K562 (cell line): ENCODE measurements at regions not wholly inside any gene's neighbourhood (a gene's known extent, or its start where the extent isn't known, plus 50 kb on each side); places are given as distances from the start of the nearest gene placed in this dataset.
"Not testable (repeated sequence)": the region's sequence is repeated elsewhere in the genome, so short reads cannot be mapped to it uniquely, and the experiment has no call there.

Source experiments
- ATAC-seq: fragments of 200-7000 bp; cut with Tn5 transposase; 3 replicates; pipeline ENCODE4 v1.9.1; 2020; ENCODE audit warnings: moderate library complexity
- BruUV-seq: library from RNA; stranded (reverse); fragments of 400-500 nt; replicated peaks from 2 replicates; lab custom pipeline; 2021; lab: Mats Ljungman, UMichigan
- CTCF ChIA-PET: fragments of 300-600 bp; formaldehyde crosslinking; extraction: SDS; loops from one replicate; lab custom pipeline; 2021; ENCODE audit warnings: low intra/inter-chr PET ratio; lab: Yijun Ruan, JAX
- POLR2A ChIA-PET: fragments of 300-600, 350-650 bp; sonication (Branson Sonifier 250); formaldehyde crosslinking; extraction: SDS; loops from one replicate; lab custom pipeline; 2021; ENCODE audit warnings: antibody characterized with exemption, inconsistent platforms; lab: Yijun Ruan, JAX
- DNase-seq, 4 experiments: peaks; one replicate each; pipeline versions ENCODE4 v3.0.0 to v3.0.0-alpha.2; 2011 to 2018; ENCODE audit warnings: low spot score in 3 of 4, mixed read lengths in 3 of 4; ENCODE audit errors: extremely low read depth in 1 of 4
- FAIRE-seq: peaks from 2 replicates; lab custom pipeline; 2011; peaks lifted over from hg19 to GRCh38; lab: Jason Lieb, UNC
- H2AFZ ChIP-seq: 2 replicates; pipeline ENCODE4 v1.6.0; 2011; ENCODE audit warnings: low read depth, low read length, control low read depth, inconsistent platforms
- H3K27ac ChIP-seq: fragments of 200-600 bp; 3 replicates; pipeline ENCODE4 v1.8.0; 2011; ENCODE audit warnings: low read depth, mild to moderate bottlenecking, control low read depth, inconsistent platforms, low read length, moderate library complexity, mixed read lengths; ENCODE audit errors: extremely low read depth
- H3K27me3 ChIP-seq, 2 experiments: fragments of 300-600 bp in 1 of 2; 2 replicates in 1 of 2; 3 replicates in 1 of 2; pipeline versions ENCODE4 v1.6.0 to v1.8.0; 2011; ENCODE audit warnings: inconsistent platforms in 2 of 2, low read length in 2 of 2, mild to moderate bottlenecking in 1 of 2, mixed read lengths in 1 of 2, moderate library complexity in 1 of 2; ENCODE audit not compliant: control insufficient read depth in 2 of 2, insufficient read depth in 2 of 2
- H3K36me3 ChIP-seq: fragments of 300-600 bp; 3 replicates; pipeline ENCODE4 v1.8.0; 2011; ENCODE audit warnings: mild to moderate bottlenecking, low read length, inconsistent platforms; ENCODE audit not compliant: control insufficient read depth, insufficient read depth
- H3K4me1 ChIP-seq, 2 experiments: fragments of 200-600 bp in 1 of 2; replicated peaks in 1 of 2; 2 replicates in 1 of 2; 3 replicates in 1 of 2; pipeline versions ENCODE4 v1.5.1 to v1.8.0; 2011; ENCODE audit warnings: inconsistent platforms in 2 of 2, low read length in 2 of 2, mild to moderate bottlenecking in 1 of 2, mixed read lengths in 1 of 2, moderate library complexity in 1 of 2; ENCODE audit not compliant: control insufficient read depth in 2 of 2, insufficient read depth in 2 of 2
- H3K4me2 ChIP-seq: 2 replicates; pipeline ENCODE4 v1.6.1; 2011; ENCODE audit warnings: low read length, control low read depth, inconsistent platforms, mixed read lengths; ENCODE audit not compliant: insufficient read depth
- H3K4me3 ChIP-seq: fragments of 200-600 bp; sonication (generic), shearing (Covaris generic); 2 replicates; pipeline ENCODE4 v1.5.1; 2016; ENCODE audit warnings: control low read depth, inconsistent platforms
- H3K79me2 ChIP-seq: fragments of 200-600 bp; 3 replicates; pipeline ENCODE4 v1.8.0; 2011; ENCODE audit warnings: low read length, inconsistent platforms; ENCODE audit not compliant: control insufficient read depth, insufficient read depth
- H3K9ac ChIP-seq, 2 experiments: 2 replicates each; pipeline versions ENCODE4 v1.6.0 to v1.6.1; 2011; ENCODE audit warnings: low read depth in 2 of 2, low read length in 2 of 2, control low read depth in 1 of 2, inconsistent platforms in 1 of 2, mild to moderate bottlenecking in 1 of 2, mixed read lengths in 1 of 2; ENCODE audit not compliant: insufficient read depth in 1 of 2
- H3K9me1 ChIP-seq: one replicate; pipeline ENCODE4 v1.6.0; 2011; ENCODE audit warnings: inconsistent platforms, mild to moderate bottlenecking, low read length, moderate library complexity; ENCODE audit not compliant: control insufficient read depth, insufficient read depth
- H3K9me3 ChIP-seq: replicated peaks from 2 replicates; pipeline ENCODE4 v1.5.1; 2011; ENCODE audit warnings: low read depth, low read length, inconsistent platforms; ENCODE audit not compliant: control insufficient read depth, insufficient read depth
- H4K20me1 ChIP-seq: replicated peaks from 2 replicates; pipeline ENCODE4 v1.6.1; 2011; ENCODE audit warnings: low read length, inconsistent platforms, mixed read lengths; ENCODE audit not compliant: control insufficient read depth, insufficient read depth
- E2F5 ChIP-seq: sonication (generic); formaldehyde crosslinking; IDR thresholded peaks from 2 replicates; pipeline ENCODE4 v1.8.0; 2022; ENCODE audit warnings: mild to moderate bottlenecking, missing genetic modification reagents
- NKRF ChIP-seq: fragments of 450-650 bp; IDR thresholded peaks from 2 replicates; pipeline ENCODE4 v1.6.1; 2016; ENCODE audit warnings: borderline replicate concordance
- ZNF311 ChIP-seq: fragments of 250-450 bp; sonication (Bioruptor Pico); IDR thresholded peaks from 2 replicates; pipeline ENCODE4 v1.4.0; 2020; ENCODE audit warnings: mild to moderate bottlenecking, moderate library complexity
- ZSCAN29 ChIP-seq: fragments of 450-650 bp; IDR thresholded peaks from 2 replicates; pipeline ENCODE4 v1.6.1; 2017
- WGBS: fragments of 100-300 bp; shearing (Covaris generic); methylation state at CpG from one replicate; pipeline ENCODE4 v1.1.6; 2016; ENCODE audit warnings: low coverage, mixed read lengths; ENCODE audit not compliant: insufficient coverage; ENCODE audit errors: missing lambda C conversion rate; 5-methylcytosine and 5-hydroxymethylcytosine counted together
- in situ Hi-C: fragments of 300-500 bp; cut with MboI; formaldehyde crosslinking; loops from 4 replicates; pipeline ENCODE4 v1.15.0; 2018; ENCODE audit warnings: inconsistent platforms, mixed read lengths
- intact Hi-C: fragments of 100-400 bp; cut with micrococcal nuclease; formaldehyde crosslinking; loops from 2 replicates; pipeline ENCODE4 v1.14.2; 2022

DNA sequence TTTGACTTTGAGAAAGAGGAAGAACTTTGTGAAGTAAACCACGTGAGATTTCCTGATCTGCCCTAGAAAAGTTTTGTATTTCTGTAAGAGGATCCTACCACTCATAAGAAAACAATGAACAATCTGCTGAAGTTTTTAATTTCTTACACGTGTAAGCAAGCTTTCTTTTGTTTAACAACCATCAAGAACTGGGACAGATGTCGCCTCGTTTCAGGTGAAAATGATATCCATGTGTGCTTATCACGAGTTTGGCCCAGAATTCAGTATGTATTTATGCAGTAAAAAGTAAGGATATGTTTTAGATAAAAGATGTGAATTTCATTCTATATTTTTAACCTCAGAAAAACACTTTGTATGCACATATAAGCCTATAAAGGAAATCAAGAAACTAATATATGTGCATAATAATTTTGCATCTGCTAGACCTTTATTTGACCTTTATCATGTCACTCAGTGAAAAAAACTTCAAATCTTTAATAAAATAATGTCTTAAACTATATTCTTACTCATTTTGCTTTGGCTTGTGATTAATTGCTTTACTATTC lies 56.9 kb upstream of the DHRS4 start (continued):
- TF ChIP-seq NKRF, result no peak
- no peak for TF ChIP-seq ZNF311 (CRISPR knock-in tag)
- TF ChIP-seq ZSCAN29, result no peak
- TF ChIP-seq E2F5 (CRISPR knock-in tag), result no peak

- H3K4me2 ChIP-seq, BruUV-seq, H3K27me3 ChIP-seq, H3K9me1 ChIP-seq, H3K4me3 ChIP-seq, POLR2A ChIA-PET, in situ Hi-C loops, H3K27ac ChIP-seq, H3K9ac ChIP-seq, H3K36me3 ChIP-seq, H4K20me1 ChIP-seq, H3K79me2 ChIP-seq, H2AFZ ChIP-seq, FAIRE-seq, H3K9me3 ChIP-seq, DNase-seq, H3K4me1 ChIP-seq, ATAC-seq, CTCF ChIA-PET: not testable (repeated sequence)
- intact Hi-C loops, result loop anchor here (5.0 kb wide), 1 partner anchor 210 kb away; no protein-coding TSS in a partner anchor
- WGBS, result 0% methylated on average over 2 of the region's 2 CpGs
Observed at GRCh38 chr14:23897291-23897690, 56.3 kb upstream of the DHRS4 start.

- BruUV-seq, H3K9me3 ChIP-seq, H3K27ac ChIP-seq, H3K79me2 ChIP-seq, CTCF ChIA-PET, H4K20me1 ChIP-seq, H3K9me1 ChIP-seq, DNase-seq, H3K4me3 ChIP-seq, H3K4me2 ChIP-seq, H3K9ac ChIP-seq, H3K4me1 ChIP-seq, POLR2A ChIA-PET, in situ Hi-C loops, H3K36me3 ChIP-seq, FAIRE-seq, H3K27me3 ChIP-seq, ATAC-seq, H2AFZ ChIP-seq: not testable (repeated sequence)
- intact Hi-C loops, result loop anchor here (5.0 kb wide), 1 partner anchor 209 kb away; no protein-coding TSS in a partner anchor
- WGBS, result 11% methylated on average over 5 of the region's 20 CpGs
Observed at GRCh38 chr14:23898359-23898758, 55.2 kb upstream of the DHRS4 start.
